Activated CD4-positive, alpha-beta T cell treated with anti-CD3 and anti-CD28 coated beads, Interleukin-2, amount 50 U/mL, for 16 hours (primary cell): ENCODE measurements at regions not wholly inside any gene's neighbourhood (a gene's known extent, or its start where the extent isn't known, plus 50 kb on each side); places are given as distances from the start of the nearest gene placed in this dataset.
A peak's percentile ranks its signal among the peaks of the same experiment; 100 is the strongest.
"Not testable (repeated sequence)": the region's sequence is repeated elsewhere in the genome, so short reads cannot be mapped to it uniquely, and the experiment has no call there.

Experiments
- DNase-seq: peaks from one replicate; pipeline ENCODE4 v3.0.0-alpha.2; 2020

- no peak for DNase-seq
Measured at GRCh38 chrX:109155161-109155560, 326.7 kb downstream of the GUCY2F start.

- not testable (repeated sequence) for DNase-seq
Measured at GRCh38 chrX:109144173-109144572, 337.7 kb downstream of the GUCY2F start.

GRCh38 chrX:109140463-109140862 is 341.4 kb downstream of the GUCY2F start:
- DNase-seq: no peak

- DNase-seq: no peak
Measured at GRCh38 chrX:109134777-109135176, 347.1 kb downstream of the GUCY2F start.

- DNase-seq: no peak
Measured at GRCh38 chrX:109125304-109125703, 356.6 kb downstream of the GUCY2F start.

GRCh38 chrX:109089359-109089758 is 353.0 kb upstream of the IRS4 start:
- DNase-seq: no peak

- DNase-seq: no peak
Measured at GRCh38 chrX:109077788-109078187, 341.4 kb upstream of the IRS4 start.

GRCh38 chrX:109054181-109054581 is 317.8 kb upstream of the IRS4 start:
- not testable (repeated sequence) for DNase-seq

GRCh38 chrX:109049903-109050302 is 313.5 kb upstream of the IRS4 start:
- DNase-seq: no peak

- no peak for DNase-seq
Measured at GRCh38 chrX:109049416-109049815, 313.1 kb upstream of the IRS4 start.

- no peak for DNase-seq
Measured at GRCh38 chrX:109040057-109040456, 303.7 kb upstream of the IRS4 start.

- DNase-seq: peak; percentile 31
Measured at GRCh38 chrX:109036624-109037023, 300.3 kb upstream of the IRS4 start.

GRCh38 chrX:108993909-108994308 is 257.5 kb upstream of the IRS4 start:
- no peak for DNase-seq

GRCh38 chrX:108972899-108973298 is 236.5 kb upstream of the IRS4 start:
- not testable (repeated sequence) for DNase-seq

- DNase-seq: no peak
Measured at GRCh38 chrX:108947205-108947604, 210.8 kb upstream of the IRS4 start.

GRCh38 chrX:108946531-108946930 is 210.2 kb upstream of the IRS4 start:
- DNase-seq: no peak

- DNase-seq: peak; percentile 49
Measured at GRCh38 chrX:108945883-108946523, 209.6 kb upstream of the IRS4 start.

- no peak for DNase-seq
Measured at GRCh38 chrX:108914791-108915190, 178.4 kb upstream of the IRS4 start.

- DNase-seq: not testable (repeated sequence)
Measured at GRCh38 chrX:108903831-108904230, 167.5 kb upstream of the IRS4 start.

- no peak for DNase-seq
Measured at GRCh38 chrX:108900333-108900732, 164.0 kb upstream of the IRS4 start.

- DNase-seq: not testable (repeated sequence)
Measured at GRCh38 chrX:108896349-108896748, 160.0 kb upstream of the IRS4 start.

GRCh38 chrX:108892501-108892900 is 156.1 kb upstream of the IRS4 start:
- DNase-seq: no peak

- no peak for DNase-seq
Measured at GRCh38 chrX:108875548-108875947, 139.2 kb upstream of the IRS4 start.

GRCh38 chrX:108843039-108843438 is 106.7 kb upstream of the IRS4 start:
- not testable (repeated sequence) for DNase-seq

GRCh38 chrX:108833993-108834392 is 97.6 kb upstream of the IRS4 start:
- DNase-seq: no peak
